Type B pancreatic cell (in vitro differentiated cells): ENCODE measurements at regions not wholly inside any gene's neighbourhood (a gene's known extent, or its start where the extent isn't known, plus 50 kb on each side); places are given as distances from the start of the nearest gene placed in this dataset.

ENCODE experiments used
- DNase-seq: peaks from one replicate; pipeline ENCODE4 v3.0.0; 2021; ENCODE audit warnings: mixed read lengths; ENCODE audit not compliant: unreplicated experiment; ENCODE audit errors: extremely low spot score
- H3K27ac Mint-ChIP-seq: 2 replicates; pipeline ENCODE4 v1.8.0; 2021; ENCODE audit warnings: mild to moderate bottlenecking, mixed read lengths
- H3K27me3 Mint-ChIP-seq: 2 replicates; pipeline ENCODE4 v1.8.0; 2021; ENCODE audit warnings: mixed read lengths
- H3K36me3 Mint-ChIP-seq: 2 replicates; pipeline ENCODE4 v1.8.0; 2021; ENCODE audit warnings: mixed read lengths
- H3K4me1 Mint-ChIP-seq: one replicate; pipeline ENCODE4 v1.8.0; 2021; ENCODE audit warnings: mixed read lengths; ENCODE audit not compliant: unreplicated experiment
- H3K4me3 Mint-ChIP-seq: 2 replicates; pipeline ENCODE4 v1.8.0; 2021; ENCODE audit warnings: mild to moderate bottlenecking, mixed read lengths
- H3K9me3 Mint-ChIP-seq: 2 replicates; pipeline ENCODE4 v1.8.0; 2021; ENCODE audit warnings: mixed read lengths
- CTCF ChIP-seq: fragments of 200-600 bp; sonication (generic); conservative IDR thresholded peaks from 2 replicates; pipeline ENCODE4 v1.5.0; 2021; ENCODE audit warnings: antibody characterized with exemption, mild to moderate bottlenecking

- H3K27ac Mint-ChIP-seq, result no peak overlapping the region
- no peaks in the 10 kb centered on the region for H3K4me1 Mint-ChIP-seq
- H3K27me3 Mint-ChIP-seq, result no peaks in the 10 kb centered on the region
- no peak for TF ChIP-seq CTCF
- no peaks in the 10 kb centered on the region for H3K9me3 Mint-ChIP-seq
- no peak overlapping the region for H3K4me3 Mint-ChIP-seq
- DNase-seq, result no peak
- H3K36me3 Mint-ChIP-seq, result no peaks in the 10 kb centered on the region
These were observed 365.1 kb upstream of the PRR16 start for GRCh38 chr5:120098902-120099535.

- H3K27me3 Mint-ChIP-seq, result peaks cover 3% of the 10 kb centered on the region
- H3K4me3 Mint-ChIP-seq, result no peak overlapping the region
- no peak for DNase-seq
- no peak overlapping the region for H3K27ac Mint-ChIP-seq
- TF ChIP-seq CTCF, result no peak
- no peaks in the 10 kb centered on the region for H3K9me3 Mint-ChIP-seq
- H3K4me1 Mint-ChIP-seq, result no peaks in the 10 kb centered on the region
- H3K36me3 Mint-ChIP-seq, result no peaks in the 10 kb centered on the region
These were observed 362.3 kb upstream of the PRR16 start for GRCh38 chr5:120101771-120102170.

- no peaks in the 10 kb centered on the region for H3K4me1 Mint-ChIP-seq
- no peak for DNase-seq
- no peak overlapping the region for H3K27ac Mint-ChIP-seq
- peaks cover 3% of the 10 kb centered on the region for H3K27me3 Mint-ChIP-seq
- no peak overlapping the region for H3K4me3 Mint-ChIP-seq
- no peak for TF ChIP-seq CTCF
- H3K9me3 Mint-ChIP-seq, result no peaks in the 10 kb centered on the region
- H3K36me3 Mint-ChIP-seq, result no peaks in the 10 kb centered on the region
These were observed 360.6 kb upstream of the PRR16 start for GRCh38 chr5:120103495-120103894.

GRCh38 chr5:120106912-120107525 lies 357.1 kb upstream of the PRR16 start:
- H3K36me3 Mint-ChIP-seq, result no peaks in the 10 kb centered on the region
- no peak overlapping the region for H3K27ac Mint-ChIP-seq
- H3K27me3 Mint-ChIP-seq, result peaks cover 3% of the 10 kb centered on the region
- H3K9me3 Mint-ChIP-seq, result peaks cover 8% of the 10 kb centered on the region
- H3K4me1 Mint-ChIP-seq, result no peaks in the 10 kb centered on the region
- H3K4me3 Mint-ChIP-seq, result no peak overlapping the region
- no peak for TF ChIP-seq CTCF
- DNase-seq, result no peak

GRCh38 chr5:120108586-120109248 lies 355.4 kb upstream of the PRR16 start:
- Mint-ChIP-seq H3K4me3 (no peak overlapping the region), H3K4me1 (no peaks in the 10 kb centered on the region)

More at GRCh38 chr5:120108586-120109248, 355.4 kb upstream of the PRR16 start:
- no peak for TF ChIP-seq CTCF
- Mint-ChIP-seq H3K9me3 (peaks cover 8% of the 10 kb centered on the region), H3K27ac (no peak overlapping the region), H3K27me3 (peaks cover 3% of the 10 kb centered on the region), H3K36me3 (no peaks in the 10 kb centered on the region)
- no peak for DNase-seq
